Stimulated activated memory B cell treated with anti-CD40 and anti-IgM and Interleukin-4, amounts not matched to agents 10 μg/mL and 1 μg/mL and 100 μg/mL, for 72 hours (primary cell): ENCODE measurements at regions not wholly inside any gene's neighbourhood (a gene's known extent, or its start where the extent isn't known, plus 50 kb on each side); places are given as distances from the start of the nearest gene placed in this dataset.
A peak's percentile ranks its signal among the peaks of the same experiment; 100 is the strongest.

ENCODE experiments used
- ATAC-seq: fragments of 150-1000 bp; cut with Tn5 transposase; 2 replicates; pipeline ENCODE4 v1.10.0; 2021
- H3K27ac Mint-ChIP-seq: one replicate; pipeline ENCODE4 v1.8.0; 2022; ENCODE audit warnings: mild to moderate bottlenecking, mixed read lengths
- H3K27me3 Mint-ChIP-seq: one replicate; pipeline ENCODE4 v1.8.0; 2022; ENCODE audit warnings: mixed read lengths
- H3K36me3 Mint-ChIP-seq: one replicate; pipeline ENCODE4 v1.8.0; 2022; ENCODE audit warnings: mixed read lengths
- H3K4me1 Mint-ChIP-seq: one replicate; pipeline ENCODE4 v1.8.0; 2022; ENCODE audit warnings: mixed read lengths
- H3K4me3 Mint-ChIP-seq: one replicate; pipeline ENCODE4 v1.8.0; 2022; ENCODE audit warnings: mild to moderate bottlenecking, moderate library complexity, mixed read lengths
- H3K9me3 Mint-ChIP-seq: one replicate; pipeline ENCODE4 v1.8.0; 2022; ENCODE audit warnings: mixed read lengths

GRCh38 chr2:146784602-146785001 is 1060.2 kb upstream of the ACVR2A start:
- no peaks in the 10 kb centered on the region for H3K9me3 Mint-ChIP-seq
- no peaks in the 10 kb centered on the region for H3K4me1 Mint-ChIP-seq
- no peak overlapping the region for H3K27ac Mint-ChIP-seq
- no peaks in the 10 kb centered on the region for H3K36me3 Mint-ChIP-seq
- H3K4me3 Mint-ChIP-seq = no peak overlapping the region
- ATAC-seq = no peak
- no peaks in the 10 kb centered on the region for H3K27me3 Mint-ChIP-seq

GRCh38 chr2:146777181-146777580 is 1067.6 kb upstream of the ACVR2A start:
- no peaks in the 10 kb centered on the region for H3K4me1 Mint-ChIP-seq

GRCh38 chr2:146776596-146776995 is 1068.2 kb upstream of the ACVR2A start:
- Mint-ChIP-seq H3K9me3 (no peaks in the 10 kb centered on the region), H3K4me1 (no peaks in the 10 kb centered on the region), H3K36me3 (no peaks in the 10 kb centered on the region), H3K4me3 (no peak overlapping the region), H3K27me3 (no peaks in the 10 kb centered on the region), H3K27ac (no peak overlapping the region)
- ATAC-seq = no peak

More at GRCh38 chr2:146777181-146777580, 1067.6 kb upstream of the ACVR2A start:
- no peaks in the 10 kb centered on the region for H3K36me3 Mint-ChIP-seq
- no peaks in the 10 kb centered on the region for H3K9me3 Mint-ChIP-seq
- ATAC-seq = no peak
- H3K27ac Mint-ChIP-seq = no peak overlapping the region
- no peak overlapping the region for H3K4me3 Mint-ChIP-seq
- H3K27me3 Mint-ChIP-seq = no peaks in the 10 kb centered on the region

GRCh38 chr2:146771531-146771930 is 1073.3 kb upstream of the ACVR2A start:
- Mint-ChIP-seq H3K36me3 (no peaks in the 10 kb centered on the region), H3K9me3 (no peaks in the 10 kb centered on the region), H3K27me3 (no peaks in the 10 kb centered on the region), H3K4me1 (no peaks in the 10 kb centered on the region), H3K27ac (no peak overlapping the region), H3K4me3 (no peak overlapping the region)
- ATAC-seq = no peak

GRCh38 chr2:146764301-146764700 is 1080.5 kb upstream of the ACVR2A start:
- no peak overlapping the region for H3K4me3 Mint-ChIP-seq
- no peaks in the 10 kb centered on the region for H3K27me3 Mint-ChIP-seq
- peaks cover 3% of the 10 kb centered on the region for H3K9me3 Mint-ChIP-seq

GRCh38 chr2:146762786-146763185 is 1082.0 kb upstream of the ACVR2A start:
- no peaks in the 10 kb centered on the region for H3K36me3 Mint-ChIP-seq
- H3K4me1 Mint-ChIP-seq = no peaks in the 10 kb centered on the region
- H3K27ac Mint-ChIP-seq = no peak overlapping the region
- H3K4me3 Mint-ChIP-seq = no peak overlapping the region
- no peak for ATAC-seq
- H3K27me3 Mint-ChIP-seq = no peaks in the 10 kb centered on the region
- H3K9me3 Mint-ChIP-seq = peaks cover 3% of the 10 kb centered on the region

More at GRCh38 chr2:146764301-146764700, 1080.5 kb upstream of the ACVR2A start:
- Mint-ChIP-seq H3K4me1 (no peaks in the 10 kb centered on the region), H3K36me3 (no peaks in the 10 kb centered on the region), H3K27ac (no peak overlapping the region)
- no peak for ATAC-seq

GRCh38 chr2:146754606-146755005 is 1090.2 kb upstream of the ACVR2A start:
- Mint-ChIP-seq H3K27me3 (no peaks in the 10 kb centered on the region), H3K36me3 (no peaks in the 10 kb centered on the region), H3K4me3 (no peak overlapping the region), H3K9me3 (no peaks in the 10 kb centered on the region), H3K4me1 (no peaks in the 10 kb centered on the region), H3K27ac (no peak overlapping the region)
- ATAC-seq = no peak

GRCh38 chr2:146748046-146748445 is 1096.8 kb upstream of the ACVR2A start:
- Mint-ChIP-seq H3K27ac (no peak overlapping the region), H3K36me3 (no peaks in the 10 kb centered on the region), H3K9me3 (no peaks in the 10 kb centered on the region), H3K4me3 (no peak overlapping the region), H3K4me1 (no peaks in the 10 kb centered on the region), H3K27me3 (no peaks in the 10 kb centered on the region)
- ATAC-seq = peak; percentile 26

GRCh38 chr2:146741260-146741659 is 1103.6 kb upstream of the ACVR2A start:
- no peaks in the 10 kb centered on the region for H3K36me3 Mint-ChIP-seq
- no peak overlapping the region for H3K27ac Mint-ChIP-seq
- H3K9me3 Mint-ChIP-seq = no peaks in the 10 kb centered on the region
- H3K4me3 Mint-ChIP-seq = no peak overlapping the region
- no peaks in the 10 kb centered on the region for H3K27me3 Mint-ChIP-seq
- ATAC-seq = no peak
- no peaks in the 10 kb centered on the region for H3K4me1 Mint-ChIP-seq

- no peaks in the 10 kb centered on the region for H3K4me1 Mint-ChIP-seq
- H3K27ac Mint-ChIP-seq = no peak overlapping the region
- H3K4me3 Mint-ChIP-seq = no peak overlapping the region
- ATAC-seq = no peak
- no peaks in the 10 kb centered on the region for H3K9me3 Mint-ChIP-seq
- no peaks in the 10 kb centered on the region for H3K27me3 Mint-ChIP-seq
- H3K36me3 Mint-ChIP-seq = no peaks in the 10 kb centered on the region
These were observed 1110.0 kb upstream of the ACVR2A start for GRCh38 chr2:146734821-146735190.

GRCh38 chr2:146734042-146734820 is 1110.6 kb upstream of the ACVR2A start:
- H3K36me3 Mint-ChIP-seq = no peaks in the 10 kb centered on the region
- no peaks in the 10 kb centered on the region for H3K4me1 Mint-ChIP-seq
- H3K4me3 Mint-ChIP-seq = no peak overlapping the region
- no peaks in the 10 kb centered on the region for H3K27me3 Mint-ChIP-seq
- H3K27ac Mint-ChIP-seq = no peak overlapping the region
- ATAC-seq = no peak
- no peaks in the 10 kb centered on the region for H3K9me3 Mint-ChIP-seq

- no peaks in the 10 kb centered on the region for H3K36me3 Mint-ChIP-seq
- H3K4me1 Mint-ChIP-seq = no peaks in the 10 kb centered on the region
- no peak overlapping the region for H3K4me3 Mint-ChIP-seq
- H3K9me3 Mint-ChIP-seq = no peaks in the 10 kb centered on the region
- H3K27ac Mint-ChIP-seq = no peak overlapping the region
- no peak for ATAC-seq
- no peaks in the 10 kb centered on the region for H3K27me3 Mint-ChIP-seq
These were observed 1113.9 kb upstream of the ACVR2A start for GRCh38 chr2:146730882-146731281.

GRCh38 chr2:146721486-146721885 is 1123.3 kb upstream of the ACVR2A start:
- Mint-ChIP-seq H3K27me3 (no peaks in the 10 kb centered on the region), H3K36me3 (no peaks in the 10 kb centered on the region), H3K9me3 (peaks cover 5% of the 10 kb centered on the region), H3K4me1 (no peaks in the 10 kb centered on the region), H3K27ac (no peak overlapping the region), H3K4me3 (no peak overlapping the region)
- no peak for ATAC-seq

GRCh38 chr2:146720170-146720569 is 1124.7 kb upstream of the ACVR2A start:
- no peaks in the 10 kb centered on the region for H3K36me3 Mint-ChIP-seq
- H3K4me3 Mint-ChIP-seq = no peak overlapping the region
- no peak for ATAC-seq
- no peaks in the 10 kb centered on the region for H3K4me1 Mint-ChIP-seq
- no peaks in the 10 kb centered on the region for H3K27me3 Mint-ChIP-seq
- H3K27ac Mint-ChIP-seq = no peak overlapping the region
- peaks cover 5% of the 10 kb centered on the region for H3K9me3 Mint-ChIP-seq

- H3K4me3 Mint-ChIP-seq = no peak overlapping the region
- no peaks in the 10 kb centered on the region for H3K27me3 Mint-ChIP-seq
- no peaks in the 10 kb centered on the region for H3K4me1 Mint-ChIP-seq
- peaks cover 8% of the 10 kb centered on the region for H3K9me3 Mint-ChIP-seq
- H3K36me3 Mint-ChIP-seq = no peaks in the 10 kb centered on the region
- ATAC-seq = no peak
- no peak overlapping the region for H3K27ac Mint-ChIP-seq
These were observed 1128.2 kb upstream of the ACVR2A start for GRCh38 chr2:146716591-146716990.

GRCh38 chr2:146709004-146709403 is 1135.8 kb upstream of the ACVR2A start:
- ATAC-seq = no peak
- H3K27ac Mint-ChIP-seq = no peak overlapping the region
- H3K36me3 Mint-ChIP-seq = no peaks in the 10 kb centered on the region
- H3K9me3 Mint-ChIP-seq = peaks cover 7% of the 10 kb centered on the region
- no peaks in the 10 kb centered on the region for H3K27me3 Mint-ChIP-seq
- H3K4me1 Mint-ChIP-seq = no peaks in the 10 kb centered on the region
- no peak overlapping the region for H3K4me3 Mint-ChIP-seq
